Spleen (tissue), 7 donors: ENCODE measurements at regions not wholly inside any gene's neighbourhood (a gene's known extent, or its start where the extent isn't known, plus 50 kb on each side); places are given as distances from the start of the nearest gene placed in this dataset.
"Not testable (repeated sequence)": the region's sequence is repeated elsewhere in the genome, so short reads cannot be mapped to it uniquely, and the experiment has no call there.

Experiments used
- CTCF ChIP-seq, 11 experiments: fragments of 200-600 bp in 7 of 11; fragments of 450-650 bp in 4 of 11; sonication (generic) in 4 of 11; IDR thresholded peaks in 8 of 11; conservative IDR thresholded peaks in 3 of 11; 1 replicate in 7 of 11; 2 replicates in 4 of 11; pipeline versions ENCODE4 v1.4.0 to v1.8.0; 2016 to 2021; ENCODE audit warnings: antibody characterized with exemption in 11 of 11, inconsistent platforms in 4 of 11, mild to moderate bottlenecking in 1 of 11
- POLR2A ChIP-seq, 3 donors: fragments of 450-650 bp; IDR thresholded peaks; one replicate each; pipeline ENCODE4 v1.5.1; 2017; ENCODE audit warnings: antibody characterized with exemption in 3 of 3, mild to moderate bottlenecking in 1 of 3
- POLR2AphosphoS5 ChIP-seq, 3 donors: sonication (generic); formaldehyde crosslinking; IDR thresholded peaks; one replicate each; pipeline ENCODE4 v1.5.1; 2017; ENCODE audit warnings: antibody characterized with exemption in 3 of 3
- donor health status: DM: no; HTN: no; CAD: no; lungs with moderate emphysema.
- donor health status: DM: no; HTN: no; CAD: no.
- donor health status: DM: no; HTN: no; CAD: no.

GRCh38 chr4:3589379-3589778, 57.2 kb upstream of the LRPAP1 start:
- TF ChIP-seq POLR2A (IDR thresholded peaks at IDR 0.05); CTCF (IDR thresholded peaks at IDR 0.05 in 8 of 11, conservative IDR thresholded peaks at IDR 0.05 in 3 of 11); POLR2AphosphoS5 (IDR thresholded peaks at IDR 0.05): not testable (repeated sequence)
